ENCODE measurements at regions not wholly inside any gene's neighbourhood (a gene's known extent, or its start where the extent isn't known, plus 50 kb on each side); places are given as distances from the start of the nearest gene placed in this dataset.

- Histone ChIP-seq H3K4me2 (no peak overlapping the region), H3K4me3 (no peak overlapping the region), H3K79me2 (no peaks in the 10 kb centered on the region), H3K4me1 (ENCODE audit: insufficient read depth) (no peaks in the 10 kb centered on the region), H3K36me3 (replicated peaks; ENCODE audit: insufficient read depth, low read depth) (no peaks in the 10 kb centered on the region), H3K27ac (no peak overlapping the region), H3K9me3 (ENCODE audit: low read depth) (no peaks in the 10 kb centered on the region), H3K27me3 (no peaks in the 10 kb centered on the region), H4K20me1 (ENCODE audit: insufficient read depth, poor library complexity, severe bottlenecking) (no peaks in the 10 kb centered on the region), H2AFZ (no peak overlapping the region), H3K9me2 (replicated peaks; ENCODE audit: insufficient read depth) (no peaks in the 10 kb centered on the region)
- 81% methylated on average over 4 of the region's 4 CpGs for WGBS (ENCODE audit: low lambda C conversion rate, missing lambda C conversion rate)
- TF ChIP-seq CTCF (IDR thresholded peaks at IDR 0.05; ENCODE audit: poor library complexity), result no peak
- TF ChIP-seq EZH2phosphoT487 (IDR thresholded peaks at IDR 0.05; ENCODE audit: low read depth, severe bottlenecking, unreplicated experiment), result no peak
- TF ChIP-seq EZH2 (IDR thresholded peaks at IDR 0.05; ENCODE audit: borderline replicate concordance), result no peak
- DNase-seq (ENCODE audit: low spot score), result no peak
These were observed 128.6 kb upstream of the ADPGK start for GRCh38 chr15:72912121-72912520.

GRCh38 chr15:72911626-72912025 is 128.1 kb upstream of the ADPGK start:
- 65% methylated on average over 1 of the region's 1 CpG for WGBS (ENCODE audit: low lambda C conversion rate, missing lambda C conversion rate)

GRCh38 chr15:72908713-72909112 is 125.2 kb upstream of the ADPGK start:
- no peaks in the 10 kb centered on the region for H3K4me1 ChIP-seq (ENCODE audit: insufficient read depth)
- no peaks in the 10 kb centered on the region for H3K36me3 ChIP-seq (replicated peaks; ENCODE audit: insufficient read depth, low read depth)
- no peak for DNase-seq (ENCODE audit: low spot score)
- no peak overlapping the region for H3K4me3 ChIP-seq
- no peaks in the 10 kb centered on the region for H3K9me2 ChIP-seq (replicated peaks; ENCODE audit: insufficient read depth)
- TF ChIP-seq CTCF (IDR thresholded peaks at IDR 0.05; ENCODE audit: poor library complexity) (no peak), EZH2phosphoT487 (IDR thresholded peaks at IDR 0.05; ENCODE audit: low read depth, severe bottlenecking, unreplicated experiment) (no peak), EZH2 (IDR thresholded peaks at IDR 0.05; ENCODE audit: borderline replicate concordance) (no peak)
- 88% methylated on average over 4 of the region's 4 CpGs for WGBS (ENCODE audit: low lambda C conversion rate, missing lambda C conversion rate)
- H3K4me2 ChIP-seq, result no peak overlapping the region
- no peak overlapping the region for H2AFZ ChIP-seq
- H4K20me1 ChIP-seq (ENCODE audit: insufficient read depth, poor library complexity, severe bottlenecking), result no peaks in the 10 kb centered on the region
- no peaks in the 10 kb centered on the region for H3K79me2 ChIP-seq
- H3K27me3 ChIP-seq, result no peaks in the 10 kb centered on the region
- H3K27ac ChIP-seq, result no peak overlapping the region
- no peaks in the 10 kb centered on the region for H3K9me3 ChIP-seq (ENCODE audit: low read depth)

More at GRCh38 chr15:72911626-72912025, 128.1 kb upstream of the ADPGK start:
- Histone ChIP-seq H3K4me1 (ENCODE audit: insufficient read depth) (no peaks in the 10 kb centered on the region), H3K27me3 (no peaks in the 10 kb centered on the region), H3K9me2 (replicated peaks; ENCODE audit: insufficient read depth) (no peaks in the 10 kb centered on the region), H3K9me3 (ENCODE audit: low read depth) (no peaks in the 10 kb centered on the region), H3K4me2 (no peak overlapping the region), H3K36me3 (replicated peaks; ENCODE audit: insufficient read depth, low read depth) (no peaks in the 10 kb centered on the region), H3K4me3 (no peak overlapping the region), H3K27ac (no peak overlapping the region), H2AFZ (no peak overlapping the region), H3K79me2 (no peaks in the 10 kb centered on the region), H4K20me1 (ENCODE audit: insufficient read depth, poor library complexity, severe bottlenecking) (no peaks in the 10 kb centered on the region)
- no peak for TF ChIP-seq EZH2 (IDR thresholded peaks at IDR 0.05; ENCODE audit: borderline replicate concordance)
- no peak for TF ChIP-seq EZH2phosphoT487 (IDR thresholded peaks at IDR 0.05; ENCODE audit: low read depth, severe bottlenecking, unreplicated experiment)
- no peak for TF ChIP-seq CTCF (IDR thresholded peaks at IDR 0.05; ENCODE audit: poor library complexity)
- DNase-seq (ENCODE audit: low spot score), result no peak

GRCh38 chr15:72907733-72908132 is 124.2 kb upstream of the ADPGK start:
- peak; percentile 72 for DNase-seq (ENCODE audit: low spot score)
- Histone ChIP-seq H3K4me2 (peak overlapping the region; percentile 15), H3K4me3 (no peak overlapping the region), H3K36me3 (replicated peaks; ENCODE audit: insufficient read depth, low read depth) (no peaks in the 10 kb centered on the region), H3K79me2 (no peaks in the 10 kb centered on the region), H3K27me3 (no peaks in the 10 kb centered on the region), H2AFZ (no peak overlapping the region), H4K20me1 (ENCODE audit: insufficient read depth, poor library complexity, severe bottlenecking) (no peaks in the 10 kb centered on the region), H3K27ac (no peak overlapping the region), H3K4me1 (ENCODE audit: insufficient read depth) (no peaks in the 10 kb centered on the region), H3K9me2 (replicated peaks; ENCODE audit: insufficient read depth) (no peaks in the 10 kb centered on the region), H3K9me3 (ENCODE audit: low read depth) (no peaks in the 10 kb centered on the region)
- no peak for TF ChIP-seq EZH2phosphoT487 (IDR thresholded peaks at IDR 0.05; ENCODE audit: low read depth, severe bottlenecking, unreplicated experiment)
- no peak for TF ChIP-seq EZH2 (IDR thresholded peaks at IDR 0.05; ENCODE audit: borderline replicate concordance)
- TF ChIP-seq CTCF (IDR thresholded peaks at IDR 0.05; ENCODE audit: poor library complexity), result no peak
- 88% methylated on average over 1 of the region's 1 CpG for WGBS (ENCODE audit: low lambda C conversion rate, missing lambda C conversion rate)

All from hepatocyte (in vitro differentiated cells).